Bronchial epithelial cell (primary cell): ENCODE measurements at regions not wholly inside any gene's neighbourhood (a gene's known extent, or its start where the extent isn't known, plus 50 kb on each side); places are given as distances from the start of the nearest gene placed in this dataset.

Experiments used
- DNase-seq: peaks from one replicate; pipeline ENCODE4 v3.0.0-alpha.2; 2010; ENCODE audit warnings: low read depth
- FAIRE-seq: peaks from 2 replicates; lab custom pipeline; 2011; peaks lifted over from hg19 to GRCh38; lab: Jason Lieb, UNC
- H3K27me3 ChIP-seq: 2 replicates; pipeline ENCODE4 v1.5.1; 2011; ENCODE audit warnings: low read length; ENCODE audit not compliant: control insufficient read depth, insufficient read depth
- H3K36me3 ChIP-seq: 2 replicates; pipeline ENCODE4 v1.5.1; 2011; ENCODE audit warnings: low read length; ENCODE audit not compliant: control insufficient read depth, insufficient read depth
- H3K4me3 ChIP-seq: 2 replicates; pipeline ENCODE4 v1.5.1; 2011; ENCODE audit warnings: mild to moderate bottlenecking, low read depth, low read length, control low read depth
- CTCF ChIP-seq: IDR thresholded peaks from 2 replicates; pipeline ENCODE4 v1.5.1; 2011; ENCODE audit warnings: mild to moderate bottlenecking, moderate library complexity, low read length, control low read depth, inconsistent platforms; ENCODE audit not compliant: insufficient read depth, severe bottlenecking

GRCh38 chr3:146322216-146322817 is 71.4 kb upstream of the PLSCR4 start:
- H3K4me3 ChIP-seq = no peak overlapping the region
- no peaks in the 10 kb centered on the region for H3K36me3 ChIP-seq
- no peak for TF ChIP-seq CTCF
- H3K27me3 ChIP-seq = no peaks in the 10 kb centered on the region
- FAIRE-seq (no peak), DNase-seq (no peak)

GRCh38 chr3:146314871-146315270 is 64.0 kb upstream of the PLSCR4 start:
- no peak for TF ChIP-seq CTCF
- Histone ChIP-seq H3K36me3 (no peaks in the 10 kb centered on the region), H3K27me3 (no peaks in the 10 kb centered on the region), H3K4me3 (no peak overlapping the region)
- DNase-seq (no peak), FAIRE-seq (no peak)

DNA sequence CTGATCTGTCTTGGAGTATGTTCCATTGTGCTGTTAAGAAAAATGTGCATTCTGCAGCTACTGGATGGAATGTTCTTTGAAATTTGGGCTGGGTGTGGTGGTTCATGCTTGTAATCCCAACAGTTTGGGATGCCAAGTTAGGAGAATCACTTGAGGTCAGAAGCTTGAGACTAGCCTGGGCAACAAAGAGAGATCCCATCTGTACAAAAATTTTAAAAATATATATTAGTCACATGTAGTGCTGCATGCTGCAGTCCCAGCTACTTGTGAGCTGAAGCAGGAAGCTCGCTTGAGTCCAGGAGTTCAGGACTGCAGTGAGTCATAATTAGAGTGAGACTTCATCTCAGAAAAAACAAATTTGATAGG is 62.8 kb upstream of the PLSCR4 start:
- no peak overlapping the region for H3K4me3 ChIP-seq
- no peaks in the 10 kb centered on the region for H3K36me3 ChIP-seq
- H3K27me3 ChIP-seq = no peaks in the 10 kb centered on the region
- no peak for FAIRE-seq
- peak; percentile 69 for DNase-seq
- TF ChIP-seq CTCF = no peak

DNA sequence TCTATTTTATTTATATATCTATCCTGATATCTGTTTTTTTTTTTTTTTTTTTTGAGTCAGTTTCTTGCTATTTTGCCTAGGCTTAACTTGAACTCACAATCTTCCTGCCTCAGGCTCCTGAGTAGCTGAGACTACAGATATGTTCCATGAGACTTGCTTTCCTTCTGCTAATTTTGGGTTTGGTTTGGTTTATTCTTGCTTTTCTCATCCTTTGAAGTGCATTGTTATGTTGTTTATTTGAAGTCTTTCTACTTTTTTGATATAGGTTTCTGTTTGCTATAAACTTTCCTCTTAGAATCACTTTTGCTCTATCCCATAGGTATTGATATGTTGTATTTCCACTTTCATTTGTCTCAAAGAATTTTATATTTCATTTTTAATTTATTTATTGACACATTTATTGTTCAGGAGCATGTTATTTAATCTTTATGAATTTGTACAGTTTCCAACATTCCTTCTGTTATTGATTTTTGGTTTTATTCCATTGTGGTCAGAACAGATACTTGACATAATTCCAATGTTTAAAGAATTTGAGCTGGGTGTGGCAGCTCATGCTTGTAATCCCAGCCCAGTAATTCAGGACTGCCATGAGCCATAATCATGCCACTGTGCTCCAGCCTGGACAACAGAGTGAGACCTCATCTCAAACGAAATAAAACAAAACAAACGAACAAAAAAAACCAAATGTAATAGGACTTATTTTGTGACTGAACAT is 62.3 kb upstream of the PLSCR4 start:
- no peak for TF ChIP-seq CTCF
- no peak for FAIRE-seq
- DNase-seq = no peak
- Histone ChIP-seq H3K4me3 (no peak overlapping the region), H3K36me3 (no peaks in the 10 kb centered on the region), H3K27me3 (no peaks in the 10 kb centered on the region)

DNA sequence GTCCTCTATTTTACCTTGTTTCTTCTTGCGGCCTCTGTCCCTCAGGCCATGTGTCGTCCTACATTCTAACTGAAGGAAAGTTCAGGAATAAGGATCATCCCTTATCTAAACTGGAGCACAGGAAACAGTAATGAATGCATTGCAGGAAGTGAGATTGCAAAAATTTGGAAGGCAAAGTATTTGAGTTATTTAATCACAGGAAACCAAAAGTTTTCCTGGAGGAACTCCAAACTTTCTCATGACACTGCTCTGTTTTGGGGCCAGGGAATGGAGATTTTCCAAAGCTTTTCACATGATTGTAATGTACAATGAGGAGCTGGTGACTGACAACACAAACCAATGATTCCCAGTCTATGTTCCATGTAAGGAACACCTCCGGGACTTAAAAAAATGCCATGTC is 57.8 kb upstream of the PLSCR4 start:
- Histone ChIP-seq H3K36me3 (no peaks in the 10 kb centered on the region), H3K4me3 (no peak overlapping the region), H3K27me3 (no peaks in the 10 kb centered on the region)
- no peak for TF ChIP-seq CTCF
- FAIRE-seq (no peak), DNase-seq (no peak)
